Epithelial cell of esophagus (primary cell): ENCODE measurements at regions not wholly inside any gene's neighbourhood (a gene's known extent, or its start where the extent isn't known, plus 50 kb on each side); places are given as distances from the start of the nearest gene placed in this dataset.
"Not testable (repeated sequence)": the region's sequence is repeated elsewhere in the genome, so short reads cannot be mapped to it uniquely, and the experiment has no call there.

Source experiments
- DNase-seq: peaks from one replicate; pipeline ENCODE4 v3.0.0; 2010; ENCODE audit warnings: low read depth
- H3K4me3 ChIP-seq: 2 replicates; pipeline ENCODE4 v1.5.1; 2011; ENCODE audit warnings: mild to moderate bottlenecking, low read length, control low read depth
- CTCF ChIP-seq: IDR thresholded peaks from 2 replicates; pipeline ENCODE4 v1.5.1; 2011; ENCODE audit warnings: low read depth, mild to moderate bottlenecking, low read length, control low read depth, inconsistent platforms; ENCODE audit not compliant: insufficient read depth; ENCODE audit errors: missing control alignments

DNA sequence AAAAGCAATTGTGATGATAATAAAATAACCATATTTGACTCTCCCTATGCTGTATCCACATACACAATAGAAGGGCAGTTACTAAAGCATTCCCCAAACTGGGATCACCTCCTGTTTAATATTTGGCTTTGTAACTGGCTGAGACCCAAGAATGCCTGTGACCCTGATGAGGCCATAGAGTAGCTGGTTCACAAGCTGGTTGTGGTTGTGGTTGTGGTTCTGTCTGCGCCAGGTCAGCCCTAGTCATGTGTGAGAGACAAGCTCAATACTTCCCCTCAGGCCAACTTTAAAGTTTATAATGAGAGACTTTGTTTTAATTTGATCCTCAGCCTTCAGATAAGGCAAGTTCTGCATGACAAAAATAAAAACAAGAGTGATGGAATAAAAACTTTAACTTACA lies 209.9 kb downstream of the PARM1 start:
- no peak overlapping the region for H3K4me3 ChIP-seq
- TF ChIP-seq CTCF = no peak
- no peak for DNase-seq

DNA sequence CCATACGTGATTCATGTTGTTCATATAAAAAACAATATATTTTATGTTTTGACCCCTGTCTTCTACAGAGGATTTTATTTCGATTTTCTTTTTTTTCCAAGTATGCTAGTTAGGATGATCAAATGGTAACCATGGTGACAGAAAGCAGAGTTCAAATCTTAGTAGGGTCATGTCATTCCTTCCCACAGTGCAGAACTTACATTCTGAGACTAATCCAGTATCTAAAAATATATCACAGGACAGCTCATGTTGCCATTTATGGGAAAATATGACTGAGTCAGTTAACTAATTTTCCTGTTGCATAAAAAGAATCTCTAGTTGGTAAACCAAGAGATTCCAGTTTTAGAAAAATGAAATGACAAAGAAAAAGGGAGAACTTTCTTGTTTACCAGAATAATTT lies 209.5 kb downstream of the PARM1 start:
- no peak for TF ChIP-seq CTCF
- no peak overlapping the region for H3K4me3 ChIP-seq
- DNase-seq = no peak

DNA sequence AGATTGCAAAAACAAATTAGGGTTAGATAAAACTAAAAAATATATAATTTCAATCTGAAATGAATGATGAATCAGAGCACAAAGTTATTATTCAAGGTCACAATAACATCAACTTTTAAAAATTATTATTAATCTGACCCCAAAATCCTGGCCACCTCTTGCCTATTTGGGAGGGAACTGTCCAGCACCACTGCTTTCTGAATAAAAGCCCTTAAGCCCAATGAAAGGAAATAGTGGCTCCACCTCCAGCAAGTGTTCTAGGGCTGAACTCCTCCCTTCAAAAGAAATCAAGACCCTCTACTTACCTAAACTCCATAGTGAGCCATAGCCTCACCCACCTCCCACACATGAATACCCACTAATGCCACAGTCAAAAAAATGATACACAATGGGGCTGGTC lies 208.2 kb downstream of the PARM1 start:
- DNase-seq = peak; percentile 7
- TF ChIP-seq CTCF = no peak
- H3K4me3 ChIP-seq = no peak overlapping the region

GRCh38 chr4:75137302-75137701 lies 204.4 kb downstream of the PARM1 start:
- no peak overlapping the region for H3K4me3 ChIP-seq
- TF ChIP-seq CTCF = no peak
- DNase-seq = no peak

GRCh38 chr4:75135068-75135825 lies 202.3 kb downstream of the PARM1 start:
- no peak for DNase-seq
- TF ChIP-seq CTCF = no peak
- H3K4me3 ChIP-seq = no peak overlapping the region

GRCh38 chr4:75126870-75127269 lies 194.0 kb downstream of the PARM1 start:
- DNase-seq = not testable (repeated sequence)
- H3K4me3 ChIP-seq = peak overlapping the region; percentile 34

GRCh38 chr4:75126058-75126457 lies 193.1 kb downstream of the PARM1 start:
- peak overlapping the region; percentile 34 for H3K4me3 ChIP-seq
- TF ChIP-seq CTCF = no peak
- no peak for DNase-seq
